Testis (tissue), 2 donors: ENCODE measurements at regions not wholly inside any gene's neighbourhood (a gene's known extent, or its start where the extent isn't known, plus 50 kb on each side); places are given as distances from the start of the nearest gene placed in this dataset.

Experiments used
- DNase-seq: peaks from one replicate; pipeline ENCODE4 v3.0.0-alpha.2; 2019
- H3K27ac ChIP-seq, 2 donors: fragments of 200-600 bp; sonication (generic); one replicate each; pipeline ENCODE4 v1.5.1; 2019
- H3K27me3 ChIP-seq: fragments of 200-600 bp; sonication (generic); one replicate; pipeline ENCODE4 v1.5.1; 2019
- H3K36me3 ChIP-seq: fragments of 200-600 bp; sonication (generic); one replicate; pipeline ENCODE4 v1.5.1; 2017; ENCODE audit warnings: low read depth; ENCODE audit errors: missing control alignments
- H3K4me1 ChIP-seq: fragments of 200-600 bp; sonication (generic); one replicate; pipeline ENCODE4 v1.5.1; 2019
- H3K4me3 ChIP-seq, 2 donors: fragments of 200-600 bp; sonication (generic); one replicate each; pipeline ENCODE4 v1.5.1; 2017 to 2019
- H3K9me3 ChIP-seq: fragments of 200-600 bp; sonication (generic); one replicate; pipeline ENCODE4 v1.5.1; 2017
- CTCF ChIP-seq, 3 experiments: fragments of 450-650 bp in 2 of 3; fragments of 200-600 bp in 1 of 3; sonication (generic) in 1 of 3; IDR thresholded peaks; one replicate each; pipeline ENCODE4 v1.5.1; 2016 to 2019; ENCODE audit warnings: antibody characterized with exemption in 3 of 3, mild to moderate bottlenecking in 2 of 3, moderate library complexity in 1 of 3
- POLR2A ChIP-seq: fragments of 450-650 bp; IDR thresholded peaks from one replicate; pipeline ENCODE4 v1.6.1; 2017; ENCODE audit warnings: antibody characterized with exemption, mild to moderate bottlenecking, moderate library complexity
- WGBS, 2 donors: methylation state at CpG; one replicate each; pipeline ENCODE4 v1.1.5; 2018; 5-methylcytosine and 5-hydroxymethylcytosine counted together
- intact Hi-C: fragments of 100-400 bp; cut with DNase I; formaldehyde crosslinking; loops from one replicate; pipeline ENCODE4 v1.15.1; 2023; ENCODE audit warnings: low total_unique reads

- Histone ChIP-seq H3K4me1 (no peaks in the 10 kb centered on the region), H3K27ac (no peak overlapping the region), H3K4me3 (no peak overlapping the region), H3K27me3 (no peaks in the 10 kb centered on the region), H3K36me3 (no peaks in the 10 kb centered on the region), H3K9me3 (no peaks in the 10 kb centered on the region)
- no peak for TF ChIP-seq CTCF (IDR thresholded peaks at IDR 0.05)
- no peak for TF ChIP-seq POLR2A
- no peak for DNase-seq
- 86 to 94% methylated on average over 1 of the region's 1 CpG for WGBS, 2 donors
- intact Hi-C loops: no loop called here
Measured at GRCh38 chr13:70668293-70668692, 560.0 kb upstream of the KLHL1 start.

GRCh38 chr13:70666883-70667556 is 558.8 kb upstream of the KLHL1 start:
- H3K9me3 ChIP-seq: no peaks in the 10 kb centered on the region
- TF ChIP-seq POLR2A: no peak
- no peaks in the 10 kb centered on the region for H3K36me3 ChIP-seq
- H3K27ac ChIP-seq: no peak overlapping the region
- 91 to 92% methylated on average over 1 of the region's 1 CpG for WGBS, 2 donors
- no peak overlapping the region for H3K4me3 ChIP-seq
- intact Hi-C loops: no loop called here
- H3K4me1 ChIP-seq: no peaks in the 10 kb centered on the region
- DNase-seq: no peak
- no peaks in the 10 kb centered on the region for H3K27me3 ChIP-seq

GRCh38 chr13:70662231-70662940 is 554.1 kb upstream of the KLHL1 start:
- H3K4me1 ChIP-seq: no peaks in the 10 kb centered on the region
- no peak for DNase-seq
- H3K9me3 ChIP-seq: no peaks in the 10 kb centered on the region
- TF ChIP-seq CTCF (IDR thresholded peaks at IDR 0.05) (no peak), POLR2A (no peak)
- H3K27ac ChIP-seq: no peak overlapping the region
- H3K36me3 ChIP-seq: no peaks in the 10 kb centered on the region
- intact Hi-C loops: no loop called here
- no peaks in the 10 kb centered on the region for H3K27me3 ChIP-seq
- no peak overlapping the region for H3K4me3 ChIP-seq
- 75 to 80% methylated on average over 1 of the region's 1 CpG for WGBS, 2 donors

GRCh38 chr13:70644052-70644451 is 535.8 kb upstream of the KLHL1 start:
- Histone ChIP-seq H3K36me3 (no peaks in the 10 kb centered on the region), H3K4me3 (no peak overlapping the region), H3K4me1 (no peaks in the 10 kb centered on the region), H3K9me3 (no peaks in the 10 kb centered on the region), H3K27ac (no peak overlapping the region), H3K27me3 (no peaks in the 10 kb centered on the region)
- intact Hi-C loops: no loop called here
- 63 to 79% methylated on average over 6 of the region's 6 CpGs for WGBS, 2 donors
- TF ChIP-seq CTCF (IDR thresholded peaks at IDR 0.05) (no peak), POLR2A (no peak)
- no peak for DNase-seq

GRCh38 chr13:70634893-70635292 is 526.6 kb upstream of the KLHL1 start:
- DNase-seq: no peak
- 81 to 83% methylated on average over 3 of the region's 3 CpGs for WGBS, 2 donors
- intact Hi-C loops: no loop called here

More at GRCh38 chr13:70634893-70635292, 526.6 kb upstream of the KLHL1 start:
- Histone ChIP-seq H3K9me3 (no peaks in the 10 kb centered on the region), H3K4me1 (no peaks in the 10 kb centered on the region), H3K27me3 (no peaks in the 10 kb centered on the region), H3K4me3 (no peak overlapping the region), H3K36me3 (no peaks in the 10 kb centered on the region), H3K27ac (no peak overlapping the region)
- TF ChIP-seq POLR2A (no peak), CTCF (IDR thresholded peaks at IDR 0.05) (no peak)
